Lung (tissue), 11 donors: ENCODE measurements at regions not wholly inside any gene's neighbourhood (a gene's known extent, or its start where the extent isn't known, plus 50 kb on each side); places are given as distances from the start of the nearest gene placed in this dataset.

Experiments used
- ATAC-seq: fragments of 200-7000 bp; cut with Tn5 transposase; one replicate; pipeline ENCODE4 v1.9.1; 2020; ENCODE audit warnings: moderate number of reproducible peaks; ENCODE audit not compliant: insufficient read depth, low FRiP score
- DNase-seq, 3 donors: peaks; one replicate each; pipeline ENCODE4 v3.0.0-alpha.2; 2013 to 2017
- H3K27ac ChIP-seq, 2 donors: one replicate each; pipeline ENCODE4 v1.5.1; 2013; ENCODE audit warnings: mild to moderate bottlenecking in 2 of 2, moderate library complexity in 2 of 2, control low read depth in 1 of 2, inconsistent platforms in 1 of 2, low read depth in 1 of 2, low read length in 1 of 2
- H3K27me3 ChIP-seq, 3 donors: one replicate each; pipeline ENCODE4 v1.5.1; 2013; ENCODE audit warnings: low read length in 2 of 3; ENCODE audit not compliant: control insufficient read depth in 3 of 3, insufficient read depth in 3 of 3
- H3K36me3 ChIP-seq, 4 donors: one replicate each; pipeline ENCODE4 v1.5.1; 2013; ENCODE audit warnings: low read length in 4 of 4, mild to moderate bottlenecking in 1 of 4, moderate library complexity in 1 of 4; ENCODE audit not compliant: control insufficient read depth in 4 of 4, insufficient read depth in 4 of 4
- H3K4me1 ChIP-seq, 5 donors: one replicate each; pipeline ENCODE4 v1.5.1; 2013; ENCODE audit warnings: low read length in 5 of 5, mild to moderate bottlenecking in 2 of 5, moderate library complexity in 1 of 5; ENCODE audit not compliant: control insufficient read depth in 5 of 5, insufficient read depth in 5 of 5
- H3K4me3 ChIP-seq: one replicate; pipeline ENCODE4 v1.5.1; 2013; ENCODE audit warnings: mild to moderate bottlenecking, control low read depth, moderate library complexity
- H3K9ac ChIP-seq, 2 donors: one replicate each; pipeline ENCODE4 v1.5.1; 2013; ENCODE audit warnings: low read length in 2 of 2, control low read depth in 1 of 2; ENCODE audit not compliant: insufficient read depth in 1 of 2
- H3K9me3 ChIP-seq, 4 donors: one replicate each; pipeline ENCODE4 v1.5.1; 2013; ENCODE audit warnings: low read length in 3 of 4, mild to moderate bottlenecking in 1 of 4, moderate library complexity in 1 of 4; ENCODE audit not compliant: control insufficient read depth in 4 of 4, insufficient read depth in 3 of 4
- CTCF ChIP-seq: IDR thresholded peaks from 2 replicates; pipeline ENCODE4 v1.5.1; 2012; ENCODE audit warnings: mild to moderate bottlenecking; ENCODE audit errors: control extremely low read depth, extremely low read depth
- WGBS, 2 donors: extraction: QIAGEN DNeasy Blood & Tissue Kit; methylation state at CpG; one replicate each; pipeline ENCODE4 v1.1.7; 2013; 5-methylcytosine and 5-hydroxymethylcytosine counted together
- donor health status: control.
- donor health status: control.
- donor health status: Bipolar disorder and iron deficiency.
- donor health status: healthy.
- donor health status: DM: yes; HTN: yes; CAD: no.

GRCh38 chr9:31608881-31609280 lies 775.6 kb upstream of the ACO1 start:
- no peaks in the 10 kb centered on the region for H3K9me3 ChIP-seq
- ATAC-seq (no peak), DNase-seq (no peak)
- H3K9ac ChIP-seq = no peak overlapping the region
- TF ChIP-seq CTCF = no peak
- no peaks in the 10 kb centered on the region for H3K4me1 ChIP-seq
- no peak overlapping the region for H3K27ac ChIP-seq
- H3K4me3 ChIP-seq = no peak overlapping the region
- peaks cover 0 to 4% (median 0%) of the 10 kb centered on the region in 3 donors for H3K27me3 ChIP-seq
- H3K36me3 ChIP-seq = no peaks in the 10 kb centered on the region
- 64 to 69% methylated on average over 1 of the region's 1 CpG for WGBS, 2 donors

DNA sequence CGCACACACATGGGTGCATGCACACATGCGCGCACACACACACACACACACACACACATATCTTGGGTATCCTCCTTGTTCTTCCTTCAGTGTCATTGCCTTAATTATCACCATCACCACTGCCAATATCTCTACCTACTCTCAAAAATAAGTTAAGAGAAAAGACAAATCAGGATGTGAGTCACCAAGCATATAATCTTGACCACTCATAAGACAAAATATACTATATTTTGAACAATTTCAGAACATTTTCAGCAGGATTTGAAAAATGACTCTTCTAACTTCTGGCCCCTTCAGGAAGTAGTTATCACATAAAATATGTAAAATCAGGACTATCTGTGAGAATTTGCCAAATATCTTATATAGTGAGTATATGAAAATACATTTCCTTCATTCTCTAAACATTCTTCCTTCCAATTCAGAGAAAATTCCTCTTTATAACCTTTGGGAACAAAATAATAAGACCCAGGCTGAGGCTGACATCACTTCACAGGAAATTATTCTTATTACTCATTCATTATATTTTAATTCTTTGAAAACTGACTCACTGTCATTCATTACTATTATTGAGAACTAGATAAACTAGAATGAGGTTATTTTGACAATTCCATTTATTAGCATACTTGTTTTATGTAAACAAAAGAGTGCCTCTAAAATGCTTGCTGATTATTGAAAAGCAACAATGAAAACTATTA lies 772.0 kb upstream of the ACO1 start:
- Histone ChIP-seq H3K4me1 (no peaks in the 10 kb centered on the region), H3K9ac (no peak overlapping the region), H3K27ac (no peak overlapping the region), H3K36me3 (no peaks in the 10 kb centered on the region), H3K9me3 (no peaks in the 10 kb centered on the region), H3K4me3 (no peak overlapping the region), H3K27me3 (peaks cover 0 to 4% (median 2%) of the 10 kb centered on the region in 3 donors)
- no peak for DNase-seq
- no peak for TF ChIP-seq CTCF
- 78 to 86% methylated on average over 3 of the region's 3 CpGs for WGBS, 2 donors
- no peak for ATAC-seq

- ATAC-seq = no peak
- no peaks in the 10 kb centered on the region for H3K9me3 ChIP-seq
- no peaks in the 10 kb centered on the region for H3K36me3 ChIP-seq
- WGBS, 2 donors = 84 to 90% methylated on average over 4 of the region's 4 CpGs
- no peaks in the 10 kb centered on the region for H3K4me1 ChIP-seq
- TF ChIP-seq CTCF = no peak
- H3K4me3 ChIP-seq = no peak overlapping the region
- H3K9ac ChIP-seq = no peak overlapping the region
- peaks cover 0 to 4% (median 2%) of the 10 kb centered on the region in 3 donors for H3K27me3 ChIP-seq
- no peak for DNase-seq
- H3K27ac ChIP-seq = no peak overlapping the region
Observed at GRCh38 chr9:31615966-31616365, 768.5 kb upstream of the ACO1 start.

DNA sequence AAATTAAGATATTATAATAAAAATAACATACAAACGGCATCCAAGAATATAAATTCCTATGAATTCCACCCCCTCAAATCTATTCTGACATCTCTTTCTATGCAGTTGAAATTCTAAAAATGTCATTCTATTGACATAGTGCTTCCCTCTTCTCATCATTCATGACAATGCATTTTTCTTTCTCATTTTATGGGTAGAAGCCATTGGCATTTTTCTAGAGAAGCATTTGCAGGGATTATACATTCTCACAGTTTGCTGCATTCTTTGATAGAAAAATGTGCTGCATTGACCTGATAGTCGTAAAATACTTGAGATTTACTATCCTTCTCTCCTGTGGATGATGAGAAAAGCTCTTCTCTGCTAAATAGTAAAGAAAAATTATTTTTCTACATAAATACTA lies 760.9 kb upstream of the ACO1 start:
- Histone ChIP-seq H3K27me3 (peaks cover 0 to 3% (median 0%) of the 10 kb centered on the region in 3 donors), H3K4me1 (no peaks in the 10 kb centered on the region), H3K36me3 (no peaks in the 10 kb centered on the region), H3K9ac (no peak overlapping the region), H3K4me3 (no peak overlapping the region), H3K9me3 (no peaks in the 10 kb centered on the region), H3K27ac (no peak overlapping the region)
- no peak for TF ChIP-seq CTCF
- 74 to 75% methylated on average over 2 of the region's 2 CpGs for WGBS, 2 donors
- ATAC-seq = no peak
- no peak for DNase-seq
